WTC11 (cell line): ENCODE measurements at regions not wholly inside any gene's neighbourhood (a gene's known extent, or its start where the extent isn't known, plus 50 kb on each side); places are given as distances from the start of the nearest gene placed in this dataset.

ENCODE experiments used
- ATAC-seq: fragments of 200-7000 bp; cut with Tn5 transposase; 2 replicates; pipeline ENCODE4 v1.10.0; 2021; ENCODE audit warnings: mild to moderate bottlenecking, moderate library complexity
- CTCF ChIA-PET: fragments of 300-600 bp; sonication (Branson Sonifier 250); formaldehyde crosslinking; loops from one replicate; lab custom pipeline; 2021; ENCODE audit warnings: antibody characterized with exemption; lab: Charles Lee
- POLR2A ChIA-PET: fragments of 350-600 bp; sonication (Branson Sonifier 250); formaldehyde crosslinking; loops from one replicate; lab custom pipeline; 2021; ENCODE audit warnings: antibody characterized with exemption; lab: Charles Lee
- DNase-seq: peaks from one replicate; pipeline ENCODE4 v3.0.0; 2021; ENCODE audit warnings: low spot score
- H3K27ac Mint-ChIP-seq: 2 replicates; pipeline ENCODE4 v1.8.0; 2021; ENCODE audit warnings: mixed read lengths
- H3K27me3 Mint-ChIP-seq: 2 replicates; pipeline ENCODE4 v1.8.0; 2021; ENCODE audit warnings: low read depth, mild to moderate bottlenecking, moderate library complexity, mixed read lengths
- H3K36me3 Mint-ChIP-seq: 2 replicates; pipeline ENCODE4 v1.8.0; 2021; ENCODE audit warnings: mixed read lengths
- H3K4me1 Mint-ChIP-seq: 2 replicates; pipeline ENCODE4 v1.8.0; 2022; ENCODE audit warnings: mixed read lengths
- H3K4me3 Mint-ChIP-seq: 2 replicates; pipeline ENCODE4 v1.8.0; 2021; ENCODE audit warnings: mild to moderate bottlenecking, moderate library complexity, mixed read lengths
- H3K9me3 Mint-ChIP-seq: 2 replicates; pipeline ENCODE4 v1.8.0; 2021; ENCODE audit warnings: mixed read lengths
- ETV6 ChIP-seq: sonication (generic); formaldehyde crosslinking; IDR thresholded peaks from 2 replicates; pipeline ENCODE4 v1.8.1; 2022; ENCODE audit warnings: mild to moderate bottlenecking, missing genetic modification reagents
- GABPB1 ChIP-seq: sonication (generic); formaldehyde crosslinking; IDR thresholded peaks from 2 replicates; pipeline ENCODE4 v1.8.1; 2023; ENCODE audit warnings: mild to moderate bottlenecking, missing genetic modification reagents
- MXD4 ChIP-seq: fragments of 250-450 bp; sonication (Bioruptor Pico); IDR thresholded peaks from 2 replicates; pipeline ENCODE4 v1.8.0; 2021; ENCODE audit warnings: mild to moderate bottlenecking, moderate library complexity, borderline replicate concordance
- NR3C1 ChIP-seq: sonication (generic); formaldehyde crosslinking; conservative IDR thresholded peaks from 2 replicates; pipeline ENCODE4 v1.8.1; 2023; ENCODE audit warnings: low read depth, mild to moderate bottlenecking, missing genetic modification reagents
- ZMAT4 ChIP-seq: fragments of 250-450 bp; sonication (Bioruptor Pico); IDR thresholded peaks from 2 replicates; pipeline ENCODE4 v1.9.0; 2021; ENCODE audit warnings: mild to moderate bottlenecking
- ZNF219 ChIP-seq: sonication (generic); formaldehyde crosslinking; IDR thresholded peaks from 2 replicates; pipeline ENCODE4 v1.8.0; 2023; ENCODE audit warnings: missing genetic modification reagents, mild to moderate bottlenecking, borderline replicate concordance
- ZNF425 ChIP-seq: fragments of 250-450 bp; sonication (Bioruptor Pico); conservative IDR thresholded peaks from 2 replicates; pipeline ENCODE4 v1.9.0; 2021; ENCODE audit warnings: mild to moderate bottlenecking
- ZSCAN18 ChIP-seq: fragments of 250-450 bp; sonication (Bioruptor Pico); IDR thresholded peaks from 2 replicates; pipeline ENCODE4 v2.1.2; 2022; ENCODE audit warnings: mild to moderate bottlenecking, moderate library complexity
- TF ChIP-seq, protein P1 (sequence below): sonication (generic); formaldehyde crosslinking; IDR thresholded peaks from 2 replicates; pipeline ENCODE4 v1.8.0; 2022; ENCODE audit warnings: mild to moderate bottlenecking, missing genetic modification reagents
- TF ChIP-seq, protein P2 (sequence below): fragments of 250-450 bp; sonication (Bioruptor Pico); IDR thresholded peaks from 2 replicates; pipeline ENCODE4 v1.9.0; 2021; ENCODE audit warnings: mild to moderate bottlenecking
- TF ChIP-seq, protein P3 (sequence below): sonication (generic); formaldehyde crosslinking; IDR thresholded peaks from 2 replicates; pipeline ENCODE4 v1.8.1; 2023; ENCODE audit warnings: mild to moderate bottlenecking, missing genetic modification reagents, moderate library complexity

DNA sequence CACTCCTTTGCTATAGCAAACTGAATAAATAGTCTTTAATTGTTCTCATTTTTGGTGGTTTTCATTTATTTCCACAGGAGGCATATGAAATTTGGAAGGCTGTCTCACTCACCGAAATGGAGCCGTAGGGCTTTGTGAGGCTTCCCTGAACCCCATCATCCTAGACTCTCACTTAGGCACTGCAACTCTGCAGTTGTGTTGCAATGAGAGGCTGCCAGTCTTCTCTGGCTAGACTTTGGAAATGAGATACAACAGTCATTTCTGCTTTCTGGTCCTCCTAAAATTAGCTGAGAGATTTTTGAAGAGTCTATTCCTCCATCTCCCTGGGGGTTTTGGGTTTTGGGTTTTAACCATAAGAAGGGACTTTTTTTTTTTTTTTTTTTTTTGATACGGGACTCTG, 146.5 kb downstream of the SH3BGRL start:
- POLR2A ChIA-PET: no interaction called here

DNA sequence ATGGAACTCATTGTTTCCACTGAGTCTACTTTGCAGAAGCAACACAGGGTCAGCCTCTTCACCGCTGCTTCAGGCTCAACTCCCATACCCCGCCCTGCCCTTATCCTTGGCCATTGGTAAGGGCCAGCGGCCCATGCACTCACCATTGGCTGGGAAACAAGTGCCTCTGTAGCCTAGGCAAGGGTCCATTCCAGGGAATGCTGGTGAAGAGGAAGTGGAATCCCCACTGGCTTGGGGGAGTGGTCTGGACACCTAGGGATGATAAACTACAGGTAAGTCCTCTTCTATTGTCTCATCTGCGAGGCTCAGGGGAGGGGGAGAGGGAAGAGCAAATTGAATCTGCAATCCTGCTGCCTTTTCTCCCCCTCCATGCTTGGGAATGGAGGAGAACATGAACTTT, 153.1 kb downstream of the SH3BGRL start:
- peaks cover 6% of the 10 kb centered on the region for H3K9me3 Mint-ChIP-seq
- POLR2A ChIA-PET: no interaction called here
- H3K4me3 Mint-ChIP-seq: no peak overlapping the region
- no peak for DNase-seq
- no peaks in the 10 kb centered on the region for H3K27me3 Mint-ChIP-seq
- H3K4me1 Mint-ChIP-seq: peaks cover 10% of the 10 kb centered on the region
- CTCF ChIA-PET: no interaction called here
- ATAC-seq: peak; percentile 57
- TF ChIP-seq ZSCAN18 (CRISPR knock-in tag) (no peak), ZNF219 (CRISPR knock-in tag) (no peak), ZNF425 (no peak), ZMAT4 (CRISPR knock-in tag) (no peak), NR3C1 (CRISPR knock-in tag) (no peak)
- TF ChIP-seq, protein P1, sequence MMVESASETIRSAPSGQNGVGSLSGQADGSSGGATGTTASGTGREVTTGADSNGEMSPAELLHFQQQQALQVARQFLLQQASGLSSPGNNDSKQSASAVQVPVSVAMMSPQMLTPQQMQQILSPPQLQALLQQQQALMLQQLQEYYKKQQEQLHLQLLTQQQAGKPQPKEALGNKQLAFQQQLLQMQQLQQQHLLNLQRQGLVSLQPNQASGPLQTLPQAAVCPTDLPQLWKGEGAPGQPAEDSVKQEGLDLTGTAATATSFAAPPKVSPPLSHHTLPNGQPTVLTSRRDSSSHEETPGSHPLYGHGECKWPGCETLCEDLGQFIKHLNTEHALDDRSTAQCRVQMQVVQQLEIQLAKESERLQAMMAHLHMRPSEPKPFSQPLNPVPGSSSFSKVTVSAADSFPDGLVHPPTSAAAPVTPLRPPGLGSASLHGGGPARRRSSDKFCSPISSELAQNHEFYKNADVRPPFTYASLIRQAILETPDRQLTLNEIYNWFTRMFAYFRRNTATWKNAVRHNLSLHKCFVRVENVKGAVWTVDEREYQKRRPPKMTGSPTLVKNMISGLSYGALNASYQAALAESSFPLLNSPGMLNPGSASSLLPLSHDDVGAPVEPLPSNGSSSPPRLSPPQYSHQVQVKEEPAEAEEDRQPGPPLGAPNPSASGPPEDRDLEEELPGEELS: no peak
- TF ChIP-seq, all 79 proteins: peak for 0
- H3K27ac Mint-ChIP-seq: no peak overlapping the region
- no peaks in the 10 kb centered on the region for H3K36me3 Mint-ChIP-seq

More for the DNA sequence above, 146.5 kb downstream of the SH3BGRL start:
- CTCF ChIA-PET: no interaction called here
- peaks cover 10% of the 10 kb centered on the region; the same call in 1 of the 2 replicates for H3K36me3 Mint-ChIP-seq
- no peak overlapping the region for H3K4me3 Mint-ChIP-seq
- 0 out of 2 replicates have a peak, but pooled peaks cover 3% of the 10 kb centered on the region for H3K9me3 Mint-ChIP-seq
- no peaks in the 10 kb centered on the region for H3K27me3 Mint-ChIP-seq
- H3K4me1 Mint-ChIP-seq: no peaks in the 10 kb centered on the region
- DNase-seq (no peak), ATAC-seq (no peak)
- no peak overlapping the region for H3K27ac Mint-ChIP-seq
- TF ChIP-seq NR3C1 (CRISPR knock-in tag) (no peak), GABPB1 (CRISPR knock-in tag) (no peak), MXD4 (CRISPR knock-in tag) (no peak)
- TF ChIP-seq, protein P2, sequence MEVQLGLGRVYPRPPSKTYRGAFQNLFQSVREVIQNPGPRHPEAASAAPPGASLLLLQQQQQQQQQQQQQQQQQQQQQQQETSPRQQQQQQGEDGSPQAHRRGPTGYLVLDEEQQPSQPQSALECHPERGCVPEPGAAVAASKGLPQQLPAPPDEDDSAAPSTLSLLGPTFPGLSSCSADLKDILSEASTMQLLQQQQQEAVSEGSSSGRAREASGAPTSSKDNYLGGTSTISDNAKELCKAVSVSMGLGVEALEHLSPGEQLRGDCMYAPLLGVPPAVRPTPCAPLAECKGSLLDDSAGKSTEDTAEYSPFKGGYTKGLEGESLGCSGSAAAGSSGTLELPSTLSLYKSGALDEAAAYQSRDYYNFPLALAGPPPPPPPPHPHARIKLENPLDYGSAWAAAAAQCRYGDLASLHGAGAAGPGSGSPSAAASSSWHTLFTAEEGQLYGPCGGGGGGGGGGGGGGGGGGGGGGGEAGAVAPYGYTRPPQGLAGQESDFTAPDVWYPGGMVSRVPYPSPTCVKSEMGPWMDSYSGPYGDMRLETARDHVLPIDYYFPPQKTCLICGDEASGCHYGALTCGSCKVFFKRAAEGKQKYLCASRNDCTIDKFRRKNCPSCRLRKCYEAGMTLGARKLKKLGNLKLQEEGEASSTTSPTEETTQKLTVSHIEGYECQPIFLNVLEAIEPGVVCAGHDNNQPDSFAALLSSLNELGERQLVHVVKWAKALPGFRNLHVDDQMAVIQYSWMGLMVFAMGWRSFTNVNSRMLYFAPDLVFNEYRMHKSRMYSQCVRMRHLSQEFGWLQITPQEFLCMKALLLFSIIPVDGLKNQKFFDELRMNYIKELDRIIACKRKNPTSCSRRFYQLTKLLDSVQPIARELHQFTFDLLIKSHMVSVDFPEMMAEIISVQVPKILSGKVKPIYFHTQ (CRISPR knock-in tag): no peak

DNA sequence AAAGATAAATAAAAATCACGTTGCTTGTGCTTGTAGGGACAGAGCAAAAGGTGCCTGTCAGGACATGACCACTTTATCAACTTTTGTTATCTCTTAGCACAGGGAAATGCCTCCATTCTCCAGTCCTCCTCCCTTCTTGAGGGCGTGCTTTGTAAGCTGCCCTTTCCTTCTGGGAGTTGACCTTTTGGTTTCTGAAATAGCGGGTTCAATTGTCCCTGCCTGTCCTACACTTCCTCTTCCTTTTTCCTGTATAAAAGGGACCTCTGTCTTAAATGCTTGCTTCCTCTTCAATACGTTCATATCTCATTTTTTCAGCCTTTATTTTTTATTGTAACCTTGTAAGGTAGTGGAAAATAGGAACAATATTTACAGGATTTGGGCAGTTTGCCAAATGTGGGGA, 153.5 kb downstream of the SH3BGRL start:
- no peak for TF ChIP-seq ETV6
- ChIA-PET CTCF (no interaction called here), POLR2A (no interaction called here)
- no peak overlapping the region for H3K4me3 Mint-ChIP-seq
- H3K27ac Mint-ChIP-seq: no peak overlapping the region
- peaks cover 15% of the 10 kb centered on the region for H3K4me1 Mint-ChIP-seq
- DNase-seq (no peak), ATAC-seq (no peak)
- no peaks in the 10 kb centered on the region for H3K36me3 Mint-ChIP-seq
- H3K27me3 Mint-ChIP-seq: no peaks in the 10 kb centered on the region
- peaks cover 6% of the 10 kb centered on the region for H3K9me3 Mint-ChIP-seq

GRCh38 chrX:81367291-81367690, 165.4 kb downstream of the SH3BGRL start:
- H3K9me3 Mint-ChIP-seq: no peaks in the 10 kb centered on the region
- no peak for ATAC-seq
- H3K4me3 Mint-ChIP-seq: no peak overlapping the region
- TF ChIP-seq, protein P3, sequence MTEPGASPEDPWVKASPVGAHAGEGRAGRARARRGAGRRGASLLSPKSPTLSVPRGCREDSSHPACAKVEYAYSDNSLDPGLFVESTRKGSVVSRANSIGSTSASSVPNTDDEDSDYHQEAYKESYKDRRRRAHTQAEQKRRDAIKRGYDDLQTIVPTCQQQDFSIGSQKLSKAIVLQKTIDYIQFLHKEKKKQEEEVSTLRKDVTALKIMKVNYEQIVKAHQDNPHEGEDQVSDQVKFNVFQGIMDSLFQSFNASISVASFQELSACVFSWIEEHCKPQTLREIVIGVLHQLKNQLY (CRISPR knock-in tag): no peak
- DNase-seq: no peak
- H3K27ac Mint-ChIP-seq: no peak overlapping the region
- H3K27me3 Mint-ChIP-seq: no peaks in the 10 kb centered on the region
- ChIA-PET POLR2A (no interaction called here), CTCF (no interaction called here)
- H3K4me1 Mint-ChIP-seq: no peaks in the 10 kb centered on the region
- no peaks in the 10 kb centered on the region for H3K36me3 Mint-ChIP-seq
